22Rv1 (cell line): ENCODE measurements at regions not wholly inside any gene's neighbourhood (a gene's known extent, or its start where the extent isn't known, plus 50 kb on each side); places are given as distances from the start of the nearest gene placed in this dataset.

Source experiments
- H3K27ac ChIP-seq: fragments of 450-650 bp; 2 replicates; pipeline ENCODE4 v1.5.1; 2017
- ZFX ChIP-seq: fragments of 450-650 bp; IDR thresholded peaks from 2 replicates; pipeline ENCODE4 v1.6.1; 2017; ENCODE audit warnings: antibody characterized with exemption, borderline replicate concordance
- TF ChIP-seq, protein P1 (sequence below): fragments of 450-650 bp; IDR thresholded peaks from 2 replicates; pipeline ENCODE4 v1.5.1; 2017; ENCODE audit warnings: mild to moderate bottlenecking

DNA sequence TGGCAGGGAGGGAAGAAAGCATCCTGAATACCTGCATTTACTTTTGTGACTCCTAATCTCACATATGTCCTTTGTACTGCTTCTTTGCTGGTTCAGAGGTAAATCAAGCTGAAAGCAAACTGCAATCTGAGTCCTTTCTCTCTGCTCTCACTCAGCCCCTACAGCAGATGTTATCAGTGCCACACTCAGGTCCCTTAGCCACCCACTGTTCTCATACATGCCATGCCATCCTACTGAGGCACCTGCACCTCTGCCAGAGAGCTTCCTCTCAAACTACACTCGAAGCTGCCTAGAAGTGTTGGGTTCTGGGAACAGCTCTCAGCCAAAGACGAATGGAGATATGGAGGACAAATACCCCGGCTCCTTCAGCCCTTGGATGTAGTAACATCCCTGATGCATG, 244.5 kb downstream of the TXNL1 start:
- H3K27ac ChIP-seq: no peak overlapping the region

DNA sequence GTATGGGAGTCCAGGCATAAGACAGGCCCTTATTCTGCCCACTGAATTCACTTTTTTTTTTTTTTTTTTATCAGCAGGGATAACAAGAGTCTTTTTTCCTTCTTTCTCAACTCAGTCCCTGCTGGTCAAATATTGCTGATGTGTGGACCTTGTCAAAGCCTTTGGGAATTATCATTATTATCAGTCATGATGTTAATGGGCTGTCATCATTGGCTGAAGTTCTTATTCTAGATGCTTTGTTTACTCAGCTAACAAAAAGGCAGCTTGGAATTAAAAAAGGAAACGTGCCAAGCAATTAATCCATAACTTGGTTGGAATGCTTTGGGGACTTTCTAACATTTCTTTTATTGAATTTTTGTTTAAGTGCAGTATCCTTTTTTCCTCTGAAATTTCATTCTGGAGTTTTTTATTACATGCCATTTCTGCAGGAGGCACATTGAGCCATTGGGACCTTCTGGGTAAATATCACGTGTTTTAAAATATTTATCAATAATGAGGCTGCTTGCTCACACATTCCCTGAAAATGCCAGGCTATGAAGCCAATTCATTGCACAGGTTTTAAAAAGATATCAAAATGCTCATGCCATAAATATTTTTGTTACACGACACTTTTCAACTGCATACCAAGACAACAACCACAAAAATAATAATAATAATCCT, 246.3 kb downstream of the TXNL1 start:
- H3K27ac ChIP-seq: no peak overlapping the region
- TF ChIP-seq, protein P1, sequence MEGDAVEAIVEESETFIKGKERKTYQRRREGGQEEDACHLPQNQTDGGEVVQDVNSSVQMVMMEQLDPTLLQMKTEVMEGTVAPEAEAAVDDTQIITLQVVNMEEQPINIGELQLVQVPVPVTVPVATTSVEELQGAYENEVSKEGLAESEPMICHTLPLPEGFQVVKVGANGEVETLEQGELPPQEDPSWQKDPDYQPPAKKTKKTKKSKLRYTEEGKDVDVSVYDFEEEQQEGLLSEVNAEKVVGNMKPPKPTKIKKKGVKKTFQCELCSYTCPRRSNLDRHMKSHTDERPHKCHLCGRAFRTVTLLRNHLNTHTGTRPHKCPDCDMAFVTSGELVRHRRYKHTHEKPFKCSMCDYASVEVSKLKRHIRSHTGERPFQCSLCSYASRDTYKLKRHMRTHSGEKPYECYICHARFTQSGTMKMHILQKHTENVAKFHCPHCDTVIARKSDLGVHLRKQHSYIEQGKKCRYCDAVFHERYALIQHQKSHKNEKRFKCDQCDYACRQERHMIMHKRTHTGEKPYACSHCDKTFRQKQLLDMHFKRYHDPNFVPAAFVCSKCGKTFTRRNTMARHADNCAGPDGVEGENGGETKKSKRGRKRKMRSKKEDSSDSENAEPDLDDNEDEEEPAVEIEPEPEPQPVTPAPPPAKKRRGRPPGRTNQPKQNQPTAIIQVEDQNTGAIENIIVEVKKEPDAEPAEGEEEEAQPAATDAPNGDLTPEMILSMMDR: no peak
- no peak for TF ChIP-seq ZFX

More for the DNA sequence above, 244.5 kb downstream of the TXNL1 start:
- TF ChIP-seq, protein P1: no peak
- TF ChIP-seq ZFX: no peak

DNA sequence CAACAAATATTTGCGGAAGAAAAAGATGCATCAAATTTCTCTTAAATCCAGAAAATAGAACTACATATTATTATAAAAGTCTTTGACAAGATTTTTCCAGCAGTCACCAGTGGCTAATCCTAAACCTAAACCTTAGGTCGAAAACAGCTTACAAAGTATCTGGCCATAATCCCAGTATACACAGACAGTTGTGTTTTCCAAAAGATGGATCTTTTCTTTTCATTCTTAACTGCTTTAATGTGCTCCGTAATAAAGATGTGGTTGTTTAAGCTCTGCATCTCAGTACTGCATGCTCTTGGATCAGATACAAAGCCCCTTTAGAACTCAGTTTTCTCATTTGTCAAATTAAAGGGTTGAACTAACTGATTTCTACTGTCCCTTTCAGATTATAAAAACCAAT, 247.8 kb downstream of the TXNL1 start:
- H3K27ac ChIP-seq: no peak overlapping the region
- no peak for TF ChIP-seq ZFX
- TF ChIP-seq, protein P1: no peak

- TF ChIP-seq, protein P1: no peak
- TF ChIP-seq ZFX: no peak
- H3K27ac ChIP-seq: no peak overlapping the region
Measured at GRCh38 chr18:56389190-56389589, 249.2 kb downstream of the TXNL1 start.

DNA sequence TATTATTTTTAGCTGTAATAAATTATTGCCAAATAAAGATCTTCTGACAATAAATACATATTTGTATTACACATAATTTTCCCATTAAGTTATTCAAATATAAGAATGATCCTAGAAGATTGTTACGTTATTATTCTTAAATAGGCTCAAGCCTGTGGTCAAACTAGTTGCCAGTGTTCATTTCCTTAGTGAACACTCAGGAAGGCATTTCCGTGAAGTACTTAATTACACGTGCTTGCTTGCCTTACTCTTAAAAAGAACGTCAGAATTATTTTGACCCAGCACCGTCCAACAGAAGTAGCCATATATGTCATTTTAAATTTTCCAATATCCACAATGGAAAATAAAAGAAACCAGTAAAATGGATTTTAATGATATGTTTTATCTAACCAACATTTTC, 249.8 kb downstream of the TXNL1 start:
- no peak overlapping the region for H3K27ac ChIP-seq

DNA sequence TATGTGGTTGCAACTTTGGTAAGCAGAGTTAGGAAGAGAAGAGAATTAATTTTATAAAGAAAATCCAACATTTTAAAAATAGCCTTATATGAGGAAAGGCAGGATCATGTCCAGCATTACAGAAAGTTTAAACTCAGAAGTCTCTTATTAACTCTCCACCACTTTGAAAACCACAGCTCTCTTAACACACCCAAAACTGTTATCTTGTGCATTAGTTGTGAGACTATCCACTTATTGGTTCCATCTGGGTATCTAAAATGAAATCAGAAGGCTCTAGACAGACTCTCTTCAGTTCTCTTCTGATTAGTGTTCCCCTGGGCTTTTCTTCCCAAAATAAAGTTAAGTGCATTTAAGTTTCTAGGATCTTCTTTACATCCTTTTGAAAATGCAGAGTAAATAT, 251.5 kb downstream of the TXNL1 start:
- TF ChIP-seq, protein P1: no peak
- no peak for TF ChIP-seq ZFX
- no peak overlapping the region for H3K27ac ChIP-seq

More for the DNA sequence above, 249.8 kb downstream of the TXNL1 start:
- TF ChIP-seq, protein P1: no peak
- TF ChIP-seq ZFX: no peak

GRCh38 chr18:56383349-56383748, 255.0 kb downstream of the TXNL1 start:
- TF ChIP-seq, protein P1: no peak
- TF ChIP-seq ZFX: no peak
- no peak overlapping the region for H3K27ac ChIP-seq
